Fibroblast of lung (primary cell): ENCODE measurements at regions not wholly inside any gene's neighbourhood (a gene's known extent, or its start where the extent isn't known, plus 50 kb on each side); places are given as distances from the start of the nearest gene placed in this dataset.

Experiments used
- DNase-seq, 2 donors: peaks; one replicate each; pipeline versions ENCODE4 v3.0.0 to v3.0.0-alpha.2; 2010; ENCODE audit warnings: low read depth in 2 of 2
- H2AFZ ChIP-seq: 2 replicates; pipeline ENCODE4 v1.5.1; 2012; ENCODE audit warnings: low read length, control low read depth, inconsistent platforms
- H3K27ac ChIP-seq: 2 replicates; pipeline ENCODE4 v1.5.1; 2011; ENCODE audit warnings: low read length, control low read depth; ENCODE audit not compliant: insufficient read depth
- H3K27me3 ChIP-seq: 2 replicates; pipeline ENCODE4 v1.5.1; 2011; ENCODE audit warnings: mild to moderate bottlenecking, low read length; ENCODE audit not compliant: control insufficient read depth, insufficient read depth
- H3K36me3 ChIP-seq: 2 replicates; pipeline ENCODE4 v1.5.1; 2011; ENCODE audit warnings: low read length; ENCODE audit not compliant: control insufficient read depth, insufficient read depth
- H3K4me1 ChIP-seq: 2 replicates; pipeline ENCODE4 v1.5.1; 2011; ENCODE audit warnings: low read length; ENCODE audit not compliant: control insufficient read depth, insufficient read depth; ENCODE audit errors: extremely low read depth
- H3K4me2 ChIP-seq: 2 replicates; pipeline ENCODE4 v1.5.1; 2011; ENCODE audit warnings: low read length, control low read depth; ENCODE audit not compliant: insufficient read depth; ENCODE audit errors: extremely low read depth
- H3K4me3 ChIP-seq, 4 experiments: fragments of 200-600 bp in 1 of 4; sonication (generic) in 1 of 4; replicated peaks in 1 of 4; 2 replicates each; pipeline ENCODE4 v1.5.1; 2011 to 2016; ENCODE audit warnings: low read length in 4 of 4, low read depth in 3 of 4, mild to moderate bottlenecking in 3 of 4, control low read depth in 2 of 4, inconsistent platforms in 1 of 4, mixed read lengths in 1 of 4; ENCODE audit not compliant: insufficient read depth in 1 of 4; ENCODE audit errors: control extremely low read depth in 1 of 4
- H3K79me2 ChIP-seq: 2 replicates; pipeline ENCODE4 v1.5.1; 2012; ENCODE audit warnings: mild to moderate bottlenecking, low read length, inconsistent platforms; ENCODE audit not compliant: control insufficient read depth, insufficient read depth
- H3K9ac ChIP-seq: 2 replicates; pipeline ENCODE4 v1.5.1; 2011; ENCODE audit warnings: mild to moderate bottlenecking, low read length, control low read depth; ENCODE audit not compliant: insufficient read depth
- H3K9me3 ChIP-seq: 2 replicates; pipeline ENCODE4 v1.5.1; 2012; ENCODE audit warnings: low read depth, low read length; ENCODE audit not compliant: control insufficient read depth, insufficient read depth
- H4K20me1 ChIP-seq: 2 replicates; pipeline ENCODE4 v1.5.1; 2011; ENCODE audit warnings: low read length; ENCODE audit not compliant: control insufficient read depth, insufficient read depth; ENCODE audit errors: extremely low read depth
- EZH2 ChIP-seq: IDR thresholded peaks from 2 replicates; pipeline ENCODE4 v1.5.1; 2012; ENCODE audit warnings: low read length, control low read depth, mild to moderate bottlenecking; ENCODE audit errors: missing control alignments
- TF ChIP-seq, protein P1 (sequence below), 2 donors: IDR thresholded peaks in 1 of 2; conservative IDR thresholded peaks in 1 of 2; 1 replicate in 1 of 2; 2 replicates in 1 of 2; pipeline ENCODE4 v1.5.1; 2011 to 2012; ENCODE audit warnings: low read length in 2 of 2, control low read depth in 1 of 2, inconsistent platforms in 1 of 2, low read depth in 1 of 2, mild to moderate bottlenecking in 1 of 2

DNA sequence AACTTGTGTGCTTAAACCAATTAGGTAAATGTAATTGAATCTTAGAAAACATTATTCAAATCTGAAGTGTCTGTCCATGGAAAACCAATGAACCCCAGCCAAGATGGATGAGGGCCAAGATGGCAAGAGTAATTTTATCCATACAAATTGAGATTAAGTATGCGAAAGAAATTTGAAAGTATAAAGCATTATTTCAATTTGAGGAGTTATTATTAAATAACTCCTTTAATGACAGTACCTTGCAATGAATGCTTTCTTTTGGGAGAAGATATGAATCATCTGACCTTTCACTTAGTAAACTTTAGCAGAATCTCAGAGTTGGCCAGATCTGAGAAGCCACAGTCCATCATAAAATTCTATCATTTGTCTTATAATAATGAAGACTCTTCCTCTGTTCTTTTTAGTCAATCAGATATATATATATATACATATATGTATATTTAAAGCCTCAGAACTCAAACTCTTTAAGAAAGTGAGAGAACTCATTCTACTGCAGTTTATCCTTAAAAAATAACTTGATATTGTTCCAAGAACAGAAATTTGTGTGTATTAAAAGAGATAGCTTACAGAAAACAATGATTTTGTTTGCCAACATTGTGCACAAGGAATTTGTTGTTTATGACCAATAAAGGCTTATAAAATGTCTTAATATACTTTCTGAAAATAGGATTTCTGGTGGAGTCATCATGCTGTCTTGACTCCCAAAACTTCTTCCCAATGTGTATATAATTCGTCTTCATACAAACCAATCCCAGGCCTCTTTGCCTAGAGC lies 434.8 kb upstream of the THBS1 start:
- no peaks in the 10 kb centered on the region for H3K27me3 ChIP-seq
- H3K9ac ChIP-seq = no peak overlapping the region
- no peaks in the 10 kb centered on the region for H3K36me3 ChIP-seq
- H3K4me3 ChIP-seq = no peak overlapping the region
- H2AFZ ChIP-seq = no peak overlapping the region
- no peaks in the 10 kb centered on the region for H3K79me2 ChIP-seq
- H3K9me3 ChIP-seq = no peaks in the 10 kb centered on the region
- TF ChIP-seq, protein P1, sequence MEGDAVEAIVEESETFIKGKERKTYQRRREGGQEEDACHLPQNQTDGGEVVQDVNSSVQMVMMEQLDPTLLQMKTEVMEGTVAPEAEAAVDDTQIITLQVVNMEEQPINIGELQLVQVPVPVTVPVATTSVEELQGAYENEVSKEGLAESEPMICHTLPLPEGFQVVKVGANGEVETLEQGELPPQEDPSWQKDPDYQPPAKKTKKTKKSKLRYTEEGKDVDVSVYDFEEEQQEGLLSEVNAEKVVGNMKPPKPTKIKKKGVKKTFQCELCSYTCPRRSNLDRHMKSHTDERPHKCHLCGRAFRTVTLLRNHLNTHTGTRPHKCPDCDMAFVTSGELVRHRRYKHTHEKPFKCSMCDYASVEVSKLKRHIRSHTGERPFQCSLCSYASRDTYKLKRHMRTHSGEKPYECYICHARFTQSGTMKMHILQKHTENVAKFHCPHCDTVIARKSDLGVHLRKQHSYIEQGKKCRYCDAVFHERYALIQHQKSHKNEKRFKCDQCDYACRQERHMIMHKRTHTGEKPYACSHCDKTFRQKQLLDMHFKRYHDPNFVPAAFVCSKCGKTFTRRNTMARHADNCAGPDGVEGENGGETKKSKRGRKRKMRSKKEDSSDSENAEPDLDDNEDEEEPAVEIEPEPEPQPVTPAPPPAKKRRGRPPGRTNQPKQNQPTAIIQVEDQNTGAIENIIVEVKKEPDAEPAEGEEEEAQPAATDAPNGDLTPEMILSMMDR (conservative IDR thresholded peaks at IDR 0.05 in 1 of 2, IDR thresholded peaks at IDR 0.05 in 1 of 2; ENCODE audit: low read depth in 1 of 2, low read length in 2 of 2) = no peak
- no peak for TF ChIP-seq EZH2
- H3K4me1 ChIP-seq = peaks cover 16% of the 10 kb centered on the region
- no peaks in the 10 kb centered on the region for H4K20me1 ChIP-seq
- no peak overlapping the region for H3K27ac ChIP-seq
- DNase-seq = peak; percentile 50 to 52
- peak overlapping the region; percentile 19 for H3K4me2 ChIP-seq

- Histone ChIP-seq H3K9ac (no peak overlapping the region), H3K79me2 (no peaks in the 10 kb centered on the region), H3K4me3 (no peak overlapping the region), H3K4me1 (peaks cover 15% of the 10 kb centered on the region), H3K36me3 (no peaks in the 10 kb centered on the region), H3K4me2 (no peak overlapping the region), H3K9me3 (no peaks in the 10 kb centered on the region), H2AFZ (no peak overlapping the region), H3K27ac (no peak overlapping the region), H4K20me1 (no peaks in the 10 kb centered on the region), H3K27me3 (no peaks in the 10 kb centered on the region)
- DNase-seq = no peak
- no peak for TF ChIP-seq EZH2
- TF ChIP-seq, protein P1 (conservative IDR thresholded peaks at IDR 0.05 in 1 of 2, IDR thresholded peaks at IDR 0.05 in 1 of 2; ENCODE audit: low read depth in 1 of 2, low read length in 2 of 2) = no peak
Measured at GRCh38 chr15:39149636-39150150, 431.2 kb upstream of the THBS1 start.

DNA sequence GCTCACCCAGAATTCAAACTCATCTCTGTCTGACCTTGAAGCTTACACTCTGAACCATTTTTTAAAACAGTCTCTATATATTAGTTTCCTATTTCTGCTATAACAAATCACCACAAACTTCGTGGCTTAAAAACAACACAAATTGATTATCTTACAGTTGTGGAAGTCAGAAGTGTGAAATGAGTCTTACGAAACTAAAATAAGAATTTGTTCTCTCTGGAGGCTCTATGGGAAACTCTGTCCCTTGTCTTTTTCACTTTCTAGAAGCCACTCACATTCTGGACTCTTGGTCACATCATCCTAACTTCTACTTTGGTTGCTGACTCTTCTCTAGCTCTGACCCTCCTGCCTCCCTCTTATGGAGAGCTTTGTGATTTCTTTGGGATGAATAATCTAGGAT lies 429.3 kb upstream of the THBS1 start:
- Histone ChIP-seq H3K27ac (no peak overlapping the region), H3K27me3 (no peaks in the 10 kb centered on the region), H3K4me3 (no peak overlapping the region), H3K36me3 (no peaks in the 10 kb centered on the region), H3K79me2 (no peaks in the 10 kb centered on the region), H3K9ac (no peak overlapping the region), H2AFZ (no peak overlapping the region), H3K4me1 (peaks cover 16% of the 10 kb centered on the region), H3K4me2 (no peak overlapping the region), H4K20me1 (no peaks in the 10 kb centered on the region), H3K9me3 (no peaks in the 10 kb centered on the region)
- no peak for DNase-seq
- TF ChIP-seq, protein P1 (conservative IDR thresholded peaks at IDR 0.05 in 1 of 2, IDR thresholded peaks at IDR 0.05 in 1 of 2; ENCODE audit: low read depth in 1 of 2, low read length in 2 of 2) = no peak
- no peak for TF ChIP-seq EZH2
